B cell (primary cell): ENCODE measurements at regions not wholly inside any gene's neighbourhood (a gene's known extent, or its start where the extent isn't known, plus 50 kb on each side); places are given as distances from the start of the nearest gene placed in this dataset.

Experiments used
- ATAC-seq: fragments of 200-7000 bp; cut with Tn5 transposase; one replicate; pipeline ENCODE4 v1.10.0; 2021; ENCODE audit warnings: low read depth, mild to moderate bottlenecking, moderate number of reproducible peaks, moderate library complexity
- CTCF ChIA-PET: fragments of 350-600 bp; sonication (Branson Sonifier 250); formaldehyde crosslinking; loops from one replicate; lab custom pipeline; 2021; ENCODE audit warnings: antibody characterized with exemption, inconsistent platforms; lab: Charles Lee
- POLR2A ChIA-PET: fragments of 350-600 bp; sonication (Branson Sonifier 250); formaldehyde crosslinking; loops from one replicate; lab custom pipeline; 2021; ENCODE audit warnings: antibody characterized with exemption; lab: Charles Lee
- DNase-seq: peaks from one replicate; pipeline ENCODE4 v3.0.0; 2013
- H2AFZ ChIP-seq: 2 replicates; pipeline ENCODE4 v1.6.1; 2012; ENCODE audit warnings: mild to moderate bottlenecking, low read depth, low read length; ENCODE audit not compliant: insufficient read depth, poor library complexity, severe bottlenecking
- H3K27ac ChIP-seq, 2 donors: 1 replicate in 1 of 2; 2 replicates in 1 of 2; pipeline ENCODE4 v1.5.1; 2012 to 2013; ENCODE audit warnings: low read length in 2 of 2, mild to moderate bottlenecking in 2 of 2, moderate library complexity in 1 of 2
- H3K27me3 ChIP-seq, 4 experiments: fragments of 200-600 bp in 1 of 4; sonication (generic) in 1 of 4; replicated peaks in 1 of 4; 1 replicate in 2 of 4; 2 replicates in 2 of 4; pipeline versions ENCODE4 v1.6.1 to v1.7.0; 2013 to 2016; ENCODE audit warnings: low read length in 3 of 4, mild to moderate bottlenecking in 2 of 4, mixed read lengths in 1 of 4, moderate library complexity in 1 of 4; ENCODE audit not compliant: insufficient read depth in 4 of 4, control insufficient read depth in 3 of 4; ENCODE audit errors: control extremely low read depth in 1 of 4
- H3K36me3 ChIP-seq, 2 experiments: replicated peaks in 1 of 2; 1 replicate in 1 of 2; 2 replicates in 1 of 2; pipeline versions ENCODE4 v1.6.1 to v1.7.1; 2013; ENCODE audit warnings: low read length in 1 of 2; ENCODE audit not compliant: insufficient read depth in 2 of 2, control insufficient read depth in 1 of 2; ENCODE audit errors: control extremely low read depth in 1 of 2, extremely low read depth in 1 of 2
- H3K4me1 ChIP-seq, 2 donors: fragments of 200-600 bp in 1 of 2; sonication (generic) in 1 of 2; 1 replicate in 1 of 2; 2 replicates in 1 of 2; pipeline versions ENCODE4 v1.5.1 to v1.6.1; 2013 to 2017; ENCODE audit warnings: low read length in 2 of 2; ENCODE audit not compliant: control insufficient read depth in 2 of 2, insufficient read depth in 2 of 2
- H3K4me2 ChIP-seq: replicated peaks from 2 replicates; pipeline ENCODE3; 2012; ENCODE audit warnings: mild to moderate bottlenecking, low read depth, low read length; ENCODE audit not compliant: poor library complexity, severe bottlenecking
- H3K4me3 ChIP-seq, 5 experiments: fragments of 200-600 bp in 1 of 5; sonication (generic) in 1 of 5; 1 replicate in 3 of 5; 2 replicates in 2 of 5; pipeline versions ENCODE4 v1.5.1 to v1.7.0; 2011 to 2016; ENCODE audit warnings: low read length in 4 of 5, mild to moderate bottlenecking in 4 of 5, low read depth in 2 of 5, control low read depth in 1 of 5, moderate library complexity in 1 of 5; ENCODE audit not compliant: insufficient read depth in 1 of 5; ENCODE audit errors: control extremely low read depth in 1 of 5, extremely low read depth in 1 of 5
- H3K79me2 ChIP-seq: fragments of 200-600 bp; sonication (generic); one replicate; pipeline ENCODE4 v1.6.0; 2016; ENCODE audit warnings: low read length; ENCODE audit not compliant: control insufficient read depth, insufficient read depth
- H3K9ac ChIP-seq: fragments of 200-600 bp; sonication (generic); 2 replicates; pipeline ENCODE4 v1.6.1; 2017; ENCODE audit warnings: mild to moderate bottlenecking, low read length, moderate library complexity
- H3K9me3 ChIP-seq, 3 donors: one replicate each; pipeline versions ENCODE4 v1.6.1 to v1.7.1; 2013; ENCODE audit warnings: low read length in 2 of 3; ENCODE audit not compliant: control insufficient read depth in 2 of 3, insufficient read depth in 1 of 3; ENCODE audit errors: control extremely low read depth in 1 of 3
- H4K20me1 ChIP-seq: 2 replicates; pipeline ENCODE4 v1.6.0; 2012; ENCODE audit warnings: mild to moderate bottlenecking, low read length; ENCODE audit not compliant: insufficient read depth, control insufficient read depth, poor library complexity, severe bottlenecking
- H3K27ac Mint-ChIP-seq: one replicate; pipeline ENCODE4 v1.8.0; 2021; ENCODE audit warnings: mixed read lengths
- H3K27me3 Mint-ChIP-seq: one replicate; pipeline ENCODE4 v1.8.0; 2021; ENCODE audit warnings: mixed read lengths
- H3K4me1 Mint-ChIP-seq: one replicate; pipeline ENCODE4 v1.8.0; 2021; ENCODE audit warnings: mixed read lengths
- H3K4me3 Mint-ChIP-seq: one replicate; pipeline ENCODE4 v1.8.0; 2021; ENCODE audit warnings: mixed read lengths
- H3K9me3 Mint-ChIP-seq: one replicate; pipeline ENCODE4 v1.8.0; 2022; ENCODE audit warnings: mixed read lengths; ENCODE audit not compliant: insufficient read depth
- EZH2 ChIP-seq: IDR thresholded peaks from 2 replicates; pipeline ENCODE4 v1.6.1; 2012; ENCODE audit warnings: borderline replicate concordance, low read depth, mild to moderate bottlenecking, moderate library complexity, low read length; ENCODE audit not compliant: insufficient read depth, poor library complexity, severe bottlenecking
- WGBS: methylation state at CpG from one replicate; pipeline ENCODE4 v1.1.5; 2013; ENCODE audit warnings: missing lambda C conversion rate; ENCODE audit not compliant: insufficient coverage; 5-methylcytosine and 5-hydroxymethylcytosine counted together
- intact Hi-C: fragments of 100-400 bp; cut with micrococcal nuclease; formaldehyde crosslinking; loops from one replicate; pipeline ENCODE4 v1.10.0; 2022
- TF ChIP-seq, protein P1 (sequence below): fragments of 200-600 bp; IDR thresholded peaks from one replicate; pipeline ENCODE4 v1.8.0; 2022; ENCODE audit warnings: antibody characterized with exemption, mild to moderate bottlenecking

GRCh38 chr13:79792716-79793115, 311.8 kb downstream of the NDFIP2 start:
- peaks cover 0 to 22% (median 0%) of the 10 kb centered on the region in 3 donors for H3K9me3 ChIP-seq
- Mint-ChIP-seq H3K9me3 (no peaks in the 10 kb centered on the region), H3K27me3 (no peaks in the 10 kb centered on the region), H3K27ac (no peak overlapping the region), H3K4me3 (no peak overlapping the region), H3K4me1 (no peaks in the 10 kb centered on the region)
- no peaks in the 10 kb centered on the region for H3K27me3 ChIP-seq
- no peak overlapping the region for H3K27ac ChIP-seq
- H3K4me3 ChIP-seq: no peak overlapping the region
- ATAC-seq (no peak), DNase-seq (no peak)
- CTCF ChIA-PET: no interaction called here
- no peak overlapping the region for H3K9ac ChIP-seq
- no peak overlapping the region for H3K4me2 ChIP-seq
- H2AFZ ChIP-seq: no peak overlapping the region
- POLR2A ChIA-PET: no interaction called here
- TF ChIP-seq EZH2: no peak
- TF ChIP-seq, protein P1, sequence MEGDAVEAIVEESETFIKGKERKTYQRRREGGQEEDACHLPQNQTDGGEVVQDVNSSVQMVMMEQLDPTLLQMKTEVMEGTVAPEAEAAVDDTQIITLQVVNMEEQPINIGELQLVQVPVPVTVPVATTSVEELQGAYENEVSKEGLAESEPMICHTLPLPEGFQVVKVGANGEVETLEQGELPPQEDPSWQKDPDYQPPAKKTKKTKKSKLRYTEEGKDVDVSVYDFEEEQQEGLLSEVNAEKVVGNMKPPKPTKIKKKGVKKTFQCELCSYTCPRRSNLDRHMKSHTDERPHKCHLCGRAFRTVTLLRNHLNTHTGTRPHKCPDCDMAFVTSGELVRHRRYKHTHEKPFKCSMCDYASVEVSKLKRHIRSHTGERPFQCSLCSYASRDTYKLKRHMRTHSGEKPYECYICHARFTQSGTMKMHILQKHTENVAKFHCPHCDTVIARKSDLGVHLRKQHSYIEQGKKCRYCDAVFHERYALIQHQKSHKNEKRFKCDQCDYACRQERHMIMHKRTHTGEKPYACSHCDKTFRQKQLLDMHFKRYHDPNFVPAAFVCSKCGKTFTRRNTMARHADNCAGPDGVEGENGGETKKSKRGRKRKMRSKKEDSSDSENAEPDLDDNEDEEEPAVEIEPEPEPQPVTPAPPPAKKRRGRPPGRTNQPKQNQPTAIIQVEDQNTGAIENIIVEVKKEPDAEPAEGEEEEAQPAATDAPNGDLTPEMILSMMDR: no peak
- intact Hi-C loops: no loop called here
- no peaks in the 10 kb centered on the region for H3K4me1 ChIP-seq
- no peaks in the 10 kb centered on the region for H3K36me3 ChIP-seq
- H4K20me1 ChIP-seq: no peaks in the 10 kb centered on the region
- no peaks in the 10 kb centered on the region for H3K79me2 ChIP-seq

DNA sequence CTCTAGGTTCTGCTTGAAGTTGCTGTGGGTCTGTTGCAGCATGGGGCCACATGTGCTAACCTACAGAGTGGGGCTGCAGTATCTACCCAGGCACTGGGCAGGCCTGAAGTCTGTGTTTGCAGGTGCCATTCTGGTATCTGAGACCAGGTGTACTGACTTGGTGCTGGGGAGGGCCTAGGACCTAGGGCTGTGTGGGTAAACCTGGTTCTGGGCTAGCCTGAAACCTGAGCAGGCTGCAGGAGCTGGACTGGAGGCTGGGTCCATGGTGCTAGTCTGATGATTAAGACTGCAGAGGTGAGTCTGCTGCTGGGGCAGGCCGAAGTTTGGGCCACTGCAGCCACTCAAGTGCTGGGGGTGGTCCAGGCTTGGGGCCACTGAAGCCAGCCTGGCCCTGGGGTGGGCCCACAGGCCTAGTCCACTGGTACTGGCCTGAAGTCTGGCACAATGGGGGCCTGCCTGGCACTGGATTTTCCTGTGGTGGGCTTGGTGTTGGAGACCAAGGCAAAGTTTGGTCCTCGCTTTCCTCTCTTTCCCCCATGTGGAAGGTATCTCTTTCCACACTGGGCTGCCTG, 310.6 kb downstream of the NDFIP2 start:
- TF ChIP-seq, protein P1: no peak
- TF ChIP-seq EZH2: no peak
- ATAC-seq (no peak), DNase-seq (no peak)
- no peak overlapping the region for H3K9ac ChIP-seq
- H3K36me3 ChIP-seq: no peaks in the 10 kb centered on the region
- peaks cover 2% of the 10 kb centered on the region for H3K9me3 Mint-ChIP-seq
- H3K9me3 ChIP-seq: peaks cover 0 to 22% (median 0%) of the 10 kb centered on the region in 3 donors
- ChIA-PET CTCF (no interaction called here), POLR2A (no interaction called here)
- no peaks in the 10 kb centered on the region for H3K79me2 ChIP-seq
- intact Hi-C loops: no loop called here
- no peak overlapping the region for H3K4me3 Mint-ChIP-seq
- no peaks in the 10 kb centered on the region for H4K20me1 ChIP-seq
- no peaks in the 10 kb centered on the region for H3K4me1 Mint-ChIP-seq
- WGBS: 100% methylated on average over 1 of the region's 2 CpGs
- H3K27ac Mint-ChIP-seq: no peak overlapping the region
- no peak overlapping the region for H3K27ac ChIP-seq
- no peak overlapping the region for H3K4me2 ChIP-seq
- no peak overlapping the region for H3K4me3 ChIP-seq
- H3K4me1 ChIP-seq: no peaks in the 10 kb centered on the region
- H3K27me3 ChIP-seq: no peaks in the 10 kb centered on the region
- H2AFZ ChIP-seq: no peak overlapping the region
- H3K27me3 Mint-ChIP-seq: no peaks in the 10 kb centered on the region
